GM23338 (cell line): ENCODE measurements at regions not wholly inside any gene's neighbourhood (a gene's known extent, or its start where the extent isn't known, plus 50 kb on each side); places are given as distances from the start of the nearest gene placed in this dataset.

ENCODE experiments used
- ATAC-seq: fragments of 200-7000 bp; cut with Tn5 transposase; 3 replicates; pipeline ENCODE4 v1.9.1; 2020
- DNase-seq: peaks from one replicate; pipeline ENCODE4 v3.0.0-alpha.2; 2015; ENCODE audit warnings: low spot score
- H2AFZ ChIP-seq: fragments of 200-600 bp; sonication (generic); 2 replicates; pipeline ENCODE4 v1.8.0; 2016; ENCODE audit warnings: antibody characterized with exemption, mild to moderate bottlenecking, moderate library complexity
- H3F3A ChIP-seq: fragments of 200-600 bp; sonication (generic); replicated peaks from 2 replicates; pipeline ENCODE4 v1.8.0; 2017; ENCODE audit warnings: antibody characterized with exemption, mixed run types, low read depth
- H3K27ac ChIP-seq: fragments of 200-600 bp; sonication (generic); 2 replicates; pipeline ENCODE4 v1.6.1; 2016; ENCODE audit warnings: low read depth
- H3K27me3 ChIP-seq: fragments of 200-600 bp; sonication (generic); 2 replicates; pipeline ENCODE4 v1.8.0; 2016; ENCODE audit warnings: mild to moderate bottlenecking, mixed run types, moderate library complexity; ENCODE audit not compliant: insufficient read depth
- H3K36me3 ChIP-seq: fragments of 200-600 bp; sonication (generic); 2 replicates; pipeline ENCODE4 v1.8.0; 2016; ENCODE audit warnings: mild to moderate bottlenecking; ENCODE audit not compliant: insufficient read depth
- H3K4me1 ChIP-seq: fragments of 200-600 bp; sonication (generic); 2 replicates; pipeline ENCODE4 v1.8.0; 2016; ENCODE audit warnings: mild to moderate bottlenecking, moderate library complexity; ENCODE audit not compliant: insufficient read depth
- H3K4me2 ChIP-seq: fragments of 200-600 bp; sonication (generic); 2 replicates; pipeline ENCODE4 v1.7.1; 2017; ENCODE audit warnings: mixed run types
- H3K4me3 ChIP-seq: fragments of 200-600 bp; sonication (generic); 2 replicates; pipeline ENCODE4 v1.6.1; 2016; ENCODE audit warnings: mixed run types
- H3K79me2 ChIP-seq: fragments of 200-600 bp; sonication (generic); replicated peaks from 2 replicates; pipeline ENCODE4 v1.8.0; 2017; ENCODE audit warnings: mild to moderate bottlenecking; ENCODE audit not compliant: insufficient read depth
- H3K9me2 ChIP-seq: fragments of 200-600 bp; sonication (generic); 2 replicates; pipeline ENCODE4 v1.8.0; 2017; ENCODE audit not compliant: insufficient read depth
- H4K20me1 ChIP-seq: fragments of 200-600 bp; sonication (generic); replicated peaks from 2 replicates; pipeline ENCODE4 v1.8.0; 2017; ENCODE audit warnings: mild to moderate bottlenecking; ENCODE audit not compliant: insufficient read depth
- H3K27ac Mint-ChIP-seq: 2 replicates; pipeline ENCODE4 v1.8.0; 2020; ENCODE audit warnings: inconsistent platforms, mild to moderate bottlenecking, moderate library complexity, mixed read lengths
- H3K27me3 Mint-ChIP-seq: 3 replicates; pipeline ENCODE4 v1.8.0; 2022; ENCODE audit warnings: low read depth, mild to moderate bottlenecking, moderate library complexity, mixed read lengths, inconsistent platforms; ENCODE audit not compliant: insufficient read depth, poor library complexity
- H3K36me3 Mint-ChIP-seq: 3 replicates; pipeline ENCODE4 v1.8.0; 2021; ENCODE audit warnings: low read depth, mild to moderate bottlenecking, inconsistent platforms, moderate library complexity, mixed read lengths
- H3K4me1 Mint-ChIP-seq: 3 replicates; pipeline ENCODE4 v1.8.0; 2020; ENCODE audit warnings: mild to moderate bottlenecking, inconsistent platforms, mixed read lengths
- H3K4me3 Mint-ChIP-seq: 3 replicates; pipeline ENCODE4 v1.8.0; 2021; ENCODE audit warnings: moderate library complexity, mild to moderate bottlenecking, inconsistent platforms, mixed read lengths
- H3K9me3 Mint-ChIP-seq: 3 replicates; pipeline ENCODE4 v1.8.0; 2020; ENCODE audit warnings: moderate library complexity, mild to moderate bottlenecking, inconsistent platforms, mixed read lengths
- CREB1 ChIP-seq: fragments of 250-450 bp; sonication (Bioruptor Pico); IDR thresholded peaks from 2 replicates; pipeline ENCODE4 v1.5.0; 2020; ENCODE audit warnings: low read depth, mild to moderate bottlenecking, moderate library complexity
- EZH2phosphoT487 ChIP-seq: fragments of 200-600 bp; sonication (generic); IDR thresholded peaks from one replicate; pipeline ENCODE4 v1.8.1; 2018; ENCODE audit warnings: antibody characterized with exemption; ENCODE audit not compliant: unreplicated experiment
- JUNB ChIP-seq: IDR thresholded peaks from one replicate; pipeline ENCODE4 v1.6.1; 2016; ENCODE audit warnings: antibody characterized with exemption; ENCODE audit not compliant: unreplicated experiment
- NANOG ChIP-seq: IDR thresholded peaks from 2 replicates; pipeline ENCODE4 v1.6.1; 2016; ENCODE audit warnings: antibody characterized with exemption, borderline replicate concordance
- POLR2AphosphoS5 ChIP-seq: IDR thresholded peaks from 2 replicates; pipeline ENCODE4 v1.6.1; 2016; ENCODE audit warnings: antibody characterized with exemption, low read depth
- STAT1 ChIP-seq: IDR thresholded peaks from one replicate; pipeline ENCODE4 v1.6.1; 2016; ENCODE audit warnings: antibody characterized with exemption; ENCODE audit not compliant: unreplicated experiment
- ZNF114 ChIP-seq: fragments of 250-450 bp; sonication (Bioruptor Pico); IDR thresholded peaks from 2 replicates; pipeline ENCODE4 v1.5.0; 2020; ENCODE audit warnings: mild to moderate bottlenecking, moderate library complexity
- ZNF331 ChIP-seq: fragments of 250-450 bp; sonication (Bioruptor Pico); IDR thresholded peaks from 2 replicates; pipeline ENCODE4 v1.5.0; 2020; ENCODE audit warnings: low read depth, mild to moderate bottlenecking, moderate library complexity
- ZNF462 ChIP-seq: fragments of 250-450 bp; sonication (Bioruptor Pico); IDR thresholded peaks from 2 replicates; pipeline ENCODE4 v1.5.0; 2020; ENCODE audit warnings: mild to moderate bottlenecking, moderate library complexity
- TF ChIP-seq, protein P1 (sequence below), 2 experiments: fragments of 200-600 bp in 1 of 2; sonication (generic) in 1 of 2; conservative IDR thresholded peaks; 2 replicates each; pipeline versions ENCODE4 v1.5.1 to v1.6.1; 2016 to 2017; ENCODE audit warnings: antibody characterized with exemption in 2 of 2, low read depth in 2 of 2, mild to moderate bottlenecking in 2 of 2, moderate library complexity in 1 of 2
- TF ChIP-seq, protein P2 (sequence below): IDR thresholded peaks from one replicate; pipeline ENCODE4 v1.6.1; 2018; ENCODE audit warnings: antibody characterized with exemption; ENCODE audit not compliant: unreplicated experiment

DNA sequence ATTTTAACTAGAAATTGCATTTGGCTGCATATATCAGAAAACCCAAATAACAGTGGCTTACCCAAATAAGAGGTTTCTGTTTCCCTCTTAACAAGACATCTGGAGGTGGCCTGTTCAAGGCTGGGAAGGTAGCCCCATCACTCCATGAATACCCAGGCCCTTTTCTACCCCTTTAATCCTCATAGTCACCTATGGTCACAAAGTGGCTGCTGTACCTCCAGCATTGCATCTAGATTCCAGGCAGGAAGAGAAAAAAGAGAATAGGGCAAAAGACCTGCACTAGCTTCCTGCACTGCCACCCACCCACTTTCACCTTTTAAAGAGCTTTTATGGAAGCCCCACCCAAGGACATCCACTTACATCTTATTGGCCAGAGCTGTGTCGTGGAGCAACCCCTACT, 124.0 kb upstream of the NCOR2 start:
- no peak overlapping the region for H3K4me3 ChIP-seq
- Mint-ChIP-seq H3K4me3 (no peak overlapping the region), H3K4me1 (peaks cover 19% of the 10 kb centered on the region), H3K9me3 (peaks cover 10% of the 10 kb centered on the region; the same call in 1 of the 3 replicates), H3K27me3 (peaks cover 10% of the 10 kb centered on the region), H3K27ac (no peak overlapping the region), H3K36me3 (no peaks in the 10 kb centered on the region)
- DNase-seq = no peak
- H3K27me3 ChIP-seq = no peaks in the 10 kb centered on the region
- no peak for TF ChIP-seq CREB1
- no peak for TF ChIP-seq NANOG
- H3F3A ChIP-seq = no peaks in the 10 kb centered on the region; the same call in 1 of the 2 replicates
- no peaks in the 10 kb centered on the region for H3K9me2 ChIP-seq
- H4K20me1 ChIP-seq = no peaks in the 10 kb centered on the region; the same call in 1 of the 2 replicates
- no peak overlapping the region for H2AFZ ChIP-seq
- no peaks in the 10 kb centered on the region for H3K36me3 ChIP-seq
- peaks cover 5% of the 10 kb centered on the region; the same call in 1 of the 2 replicates for H3K4me1 ChIP-seq
- ATAC-seq = no peak
- H3K27ac ChIP-seq = no peak overlapping the region
- no peaks in the 10 kb centered on the region for H3K79me2 ChIP-seq
- no peak overlapping the region for H3K4me2 ChIP-seq

- DNase-seq = no peak
- TF ChIP-seq POLR2AphosphoS5 (no peak), ZNF331 (CRISPR knock-in tag) (no peak), ZNF462 (no peak), NANOG (no peak), ZNF114 (no peak), JUNB (no peak), EZH2phosphoT487 (no peak), STAT1 (no peak)
- TF ChIP-seq, protein P1, sequence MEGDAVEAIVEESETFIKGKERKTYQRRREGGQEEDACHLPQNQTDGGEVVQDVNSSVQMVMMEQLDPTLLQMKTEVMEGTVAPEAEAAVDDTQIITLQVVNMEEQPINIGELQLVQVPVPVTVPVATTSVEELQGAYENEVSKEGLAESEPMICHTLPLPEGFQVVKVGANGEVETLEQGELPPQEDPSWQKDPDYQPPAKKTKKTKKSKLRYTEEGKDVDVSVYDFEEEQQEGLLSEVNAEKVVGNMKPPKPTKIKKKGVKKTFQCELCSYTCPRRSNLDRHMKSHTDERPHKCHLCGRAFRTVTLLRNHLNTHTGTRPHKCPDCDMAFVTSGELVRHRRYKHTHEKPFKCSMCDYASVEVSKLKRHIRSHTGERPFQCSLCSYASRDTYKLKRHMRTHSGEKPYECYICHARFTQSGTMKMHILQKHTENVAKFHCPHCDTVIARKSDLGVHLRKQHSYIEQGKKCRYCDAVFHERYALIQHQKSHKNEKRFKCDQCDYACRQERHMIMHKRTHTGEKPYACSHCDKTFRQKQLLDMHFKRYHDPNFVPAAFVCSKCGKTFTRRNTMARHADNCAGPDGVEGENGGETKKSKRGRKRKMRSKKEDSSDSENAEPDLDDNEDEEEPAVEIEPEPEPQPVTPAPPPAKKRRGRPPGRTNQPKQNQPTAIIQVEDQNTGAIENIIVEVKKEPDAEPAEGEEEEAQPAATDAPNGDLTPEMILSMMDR (conservative IDR thresholded peaks at IDR 0.05; ENCODE audit: low read depth in 2 of 2) = no peak
- TF ChIP-seq, protein P2, sequence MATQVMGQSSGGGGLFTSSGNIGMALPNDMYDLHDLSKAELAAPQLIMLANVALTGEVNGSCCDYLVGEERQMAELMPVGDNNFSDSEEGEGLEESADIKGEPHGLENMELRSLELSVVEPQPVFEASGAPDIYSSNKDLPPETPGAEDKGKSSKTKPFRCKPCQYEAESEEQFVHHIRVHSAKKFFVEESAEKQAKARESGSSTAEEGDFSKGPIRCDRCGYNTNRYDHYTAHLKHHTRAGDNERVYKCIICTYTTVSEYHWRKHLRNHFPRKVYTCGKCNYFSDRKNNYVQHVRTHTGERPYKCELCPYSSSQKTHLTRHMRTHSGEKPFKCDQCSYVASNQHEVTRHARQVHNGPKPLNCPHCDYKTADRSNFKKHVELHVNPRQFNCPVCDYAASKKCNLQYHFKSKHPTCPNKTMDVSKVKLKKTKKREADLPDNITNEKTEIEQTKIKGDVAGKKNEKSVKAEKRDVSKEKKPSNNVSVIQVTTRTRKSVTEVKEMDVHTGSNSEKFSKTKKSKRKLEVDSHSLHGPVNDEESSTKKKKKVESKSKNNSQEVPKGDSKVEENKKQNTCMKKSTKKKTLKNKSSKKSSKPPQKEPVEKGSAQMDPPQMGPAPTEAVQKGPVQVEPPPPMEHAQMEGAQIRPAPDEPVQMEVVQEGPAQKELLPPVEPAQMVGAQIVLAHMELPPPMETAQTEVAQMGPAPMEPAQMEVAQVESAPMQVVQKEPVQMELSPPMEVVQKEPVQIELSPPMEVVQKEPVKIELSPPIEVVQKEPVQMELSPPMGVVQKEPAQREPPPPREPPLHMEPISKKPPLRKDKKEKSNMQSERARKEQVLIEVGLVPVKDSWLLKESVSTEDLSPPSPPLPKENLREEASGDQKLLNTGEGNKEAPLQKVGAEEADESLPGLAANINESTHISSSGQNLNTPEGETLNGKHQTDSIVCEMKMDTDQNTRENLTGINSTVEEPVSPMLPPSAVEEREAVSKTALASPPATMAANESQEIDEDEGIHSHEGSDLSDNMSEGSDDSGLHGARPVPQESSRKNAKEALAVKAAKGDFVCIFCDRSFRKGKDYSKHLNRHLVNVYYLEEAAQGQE = no peak
- H3K79me2 ChIP-seq = no peaks in the 10 kb centered on the region
- H3K36me3 ChIP-seq = no peaks in the 10 kb centered on the region
- H3K4me3 ChIP-seq = no peak overlapping the region
- Mint-ChIP-seq H3K9me3 (peaks cover 10% of the 10 kb centered on the region; the same call in 1 of the 3 replicates), H3K4me3 (no peak overlapping the region), H3K36me3 (no peaks in the 10 kb centered on the region), H3K27ac (no peak overlapping the region), H3K27me3 (peaks cover 6% of the 10 kb centered on the region), H3K4me1 (peaks cover 34% of the 10 kb centered on the region)
- no peak overlapping the region for H3K4me2 ChIP-seq
- H4K20me1 ChIP-seq = no peaks in the 10 kb centered on the region; the same call in 1 of the 2 replicates
- 0 out of 2 replicates have a peak overlapping the region, but pooled peaks have one; percentile 52 for H2AFZ ChIP-seq
- no peak for ATAC-seq
- peaks cover 5% of the 10 kb centered on the region; the same call in 1 of the 2 replicates for H3K4me1 ChIP-seq
- H3K9me2 ChIP-seq = no peaks in the 10 kb centered on the region
- no peaks in the 10 kb centered on the region for H3K27me3 ChIP-seq
- H3K27ac ChIP-seq = no peak overlapping the region
- no peaks in the 10 kb centered on the region; the same call in 1 of the 2 replicates for H3F3A ChIP-seq
These were observed 122.2 kb upstream of the NCOR2 start for GRCh38 chr12:124689631-124690030.
